Panc1 (cell line): ENCODE measurements at regions not wholly inside any gene's neighbourhood (a gene's known extent, or its start where the extent isn't known, plus 50 kb on each side); places are given as distances from the start of the nearest gene placed in this dataset.

Experiments used
- ATAC-seq: fragments of 200-7000 bp; cut with Tn5 transposase; 2 replicates; pipeline ENCODE4 v1.9.1; 2020; ENCODE audit warnings: mild to moderate bottlenecking, moderate library complexity
- BruUV-seq: library from RNA; stranded (reverse); fragments of 400-500 nt; replicated peaks from 2 replicates; lab custom pipeline; 2021; lab: Mats Ljungman, UMichigan
- CTCF ChIA-PET: fragments of 300-600 bp; sonication (Branson Sonifier 250); formaldehyde crosslinking; loops from one replicate; lab custom pipeline; 2022; ENCODE audit warnings: antibody characterized with exemption; lab: Charles Lee
- POLR2A ChIA-PET: fragments of 300-600 bp; sonication (Branson Sonifier 250); formaldehyde crosslinking; loops from one replicate; lab custom pipeline; 2022; ENCODE audit warnings: antibody characterized with exemption; lab: Charles Lee
- DNase-seq: peaks from one replicate; pipeline ENCODE4 v3.0.0-alpha.2; 2010; ENCODE audit warnings: low read depth, low spot score
- H3K27ac ChIP-seq: 2 replicates; pipeline ENCODE4 v1.5.1; 2011; ENCODE audit warnings: mild to moderate bottlenecking, low read length, inconsistent platforms
- H3K27me3 ChIP-seq: fragments of 200-500 bp; sonication (Bioruptor generic); 2 replicates; pipeline ENCODE4 v1.6.0; 2014; ENCODE audit warnings: low read length, inconsistent platforms; ENCODE audit not compliant: control insufficient read depth, insufficient read depth
- H3K36me3 ChIP-seq: fragments of 200-500 bp; sonication (Bioruptor generic); 2 replicates; pipeline ENCODE4 v1.5.1; 2014; ENCODE audit warnings: inconsistent platforms, mild to moderate bottlenecking, low read length, moderate library complexity; ENCODE audit not compliant: control insufficient read depth, insufficient read depth
- H3K4me1 ChIP-seq: 2 replicates; pipeline ENCODE4 v1.5.1; 2011; ENCODE audit warnings: inconsistent platforms, mild to moderate bottlenecking, low read length, moderate library complexity; ENCODE audit not compliant: control insufficient read depth, insufficient read depth
- H3K4me3 ChIP-seq, 2 experiments: 2 replicates each; pipeline ENCODE4 v1.5.1; 2011 to 2012; ENCODE audit warnings: low read depth in 2 of 2, low read length in 2 of 2, mild to moderate bottlenecking in 2 of 2, inconsistent platforms in 1 of 2, moderate library complexity in 1 of 2
- H3K9me3 ChIP-seq: fragments of 200-500 bp; sonication (Bioruptor generic); 2 replicates; pipeline ENCODE4 v1.5.1; 2014; ENCODE audit warnings: low read depth, mild to moderate bottlenecking, inconsistent platforms, low read length, moderate library complexity; ENCODE audit not compliant: control insufficient read depth, insufficient read depth
- CTCF ChIP-seq: fragments of 450-650 bp; IDR thresholded peaks from 2 replicates; pipeline ENCODE4 v1.5.1; 2017; ENCODE audit warnings: mild to moderate bottlenecking
- POLR2AphosphoS5 ChIP-seq: IDR thresholded peaks from 2 replicates; pipeline ENCODE4 v1.6.1; 2012; ENCODE audit warnings: mild to moderate bottlenecking, low read depth, low read length, moderate library complexity
- SIN3A ChIP-seq: IDR thresholded peaks from 2 replicates; pipeline ENCODE4 v1.6.1; 2012; ENCODE audit warnings: low read depth, mild to moderate bottlenecking, low read length, moderate library complexity, borderline replicate concordance; ENCODE audit not compliant: insufficient read depth
- TCF7L2 ChIP-seq: IDR thresholded peaks from 2 replicates; pipeline ENCODE4 v1.6.1; 2011; ENCODE audit warnings: mild to moderate bottlenecking, low read depth, low read length, inconsistent platforms
- in situ Hi-C: cut with HindIII; loops from 2 replicates; pipeline ENCODE4 v1.10.0; 2016; ENCODE audit warnings: low sequenced_read_pairs, low pct_unique_long_range_greater_than_20kb
- intact Hi-C: fragments of 100-400 bp; cut with micrococcal nuclease; formaldehyde crosslinking; loops from one replicate; pipeline ENCODE4 v1.10.0; 2022; ENCODE audit not compliant: unreplicated experiment
- TF ChIP-seq, protein P1 (sequence below), 2 experiments: IDR thresholded peaks; 2 replicates each; pipeline ENCODE4 v1.6.1; 2011 to 2012; ENCODE audit warnings: low read depth in 2 of 2, control low read depth in 1 of 2, low read length in 1 of 2, mild to moderate bottlenecking in 1 of 2, moderate library complexity in 1 of 2; ENCODE audit not compliant: insufficient read depth in 1 of 2

GRCh38 chr4:30653291-30653690, 66.9 kb upstream of the PCDH7 start:
- Histone ChIP-seq H3K4me3 (no peak overlapping the region), H3K4me1 (no peaks in the 10 kb centered on the region), H3K36me3 (no peaks in the 10 kb centered on the region), H3K27me3 (no peaks in the 10 kb centered on the region), H3K27ac (no peak overlapping the region), H3K9me3 (no peaks in the 10 kb centered on the region)
- CTCF ChIA-PET: interaction anchor here (0.6 kb wide), 1 partner anchor 120 kb away, joined by 3 read pairs; no protein-coding TSS in a partner anchor
- intact Hi-C loops (no loop called here), in situ Hi-C loops (no loop called here)
- no TSS peak for BruUV-seq
- POLR2A ChIA-PET: no interaction called here
- no peak for DNase-seq
- TF ChIP-seq, protein P1, sequence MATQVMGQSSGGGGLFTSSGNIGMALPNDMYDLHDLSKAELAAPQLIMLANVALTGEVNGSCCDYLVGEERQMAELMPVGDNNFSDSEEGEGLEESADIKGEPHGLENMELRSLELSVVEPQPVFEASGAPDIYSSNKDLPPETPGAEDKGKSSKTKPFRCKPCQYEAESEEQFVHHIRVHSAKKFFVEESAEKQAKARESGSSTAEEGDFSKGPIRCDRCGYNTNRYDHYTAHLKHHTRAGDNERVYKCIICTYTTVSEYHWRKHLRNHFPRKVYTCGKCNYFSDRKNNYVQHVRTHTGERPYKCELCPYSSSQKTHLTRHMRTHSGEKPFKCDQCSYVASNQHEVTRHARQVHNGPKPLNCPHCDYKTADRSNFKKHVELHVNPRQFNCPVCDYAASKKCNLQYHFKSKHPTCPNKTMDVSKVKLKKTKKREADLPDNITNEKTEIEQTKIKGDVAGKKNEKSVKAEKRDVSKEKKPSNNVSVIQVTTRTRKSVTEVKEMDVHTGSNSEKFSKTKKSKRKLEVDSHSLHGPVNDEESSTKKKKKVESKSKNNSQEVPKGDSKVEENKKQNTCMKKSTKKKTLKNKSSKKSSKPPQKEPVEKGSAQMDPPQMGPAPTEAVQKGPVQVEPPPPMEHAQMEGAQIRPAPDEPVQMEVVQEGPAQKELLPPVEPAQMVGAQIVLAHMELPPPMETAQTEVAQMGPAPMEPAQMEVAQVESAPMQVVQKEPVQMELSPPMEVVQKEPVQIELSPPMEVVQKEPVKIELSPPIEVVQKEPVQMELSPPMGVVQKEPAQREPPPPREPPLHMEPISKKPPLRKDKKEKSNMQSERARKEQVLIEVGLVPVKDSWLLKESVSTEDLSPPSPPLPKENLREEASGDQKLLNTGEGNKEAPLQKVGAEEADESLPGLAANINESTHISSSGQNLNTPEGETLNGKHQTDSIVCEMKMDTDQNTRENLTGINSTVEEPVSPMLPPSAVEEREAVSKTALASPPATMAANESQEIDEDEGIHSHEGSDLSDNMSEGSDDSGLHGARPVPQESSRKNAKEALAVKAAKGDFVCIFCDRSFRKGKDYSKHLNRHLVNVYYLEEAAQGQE (IDR thresholded peaks at IDR 0.05; ENCODE audit: insufficient read depth in 1 of 2, low read depth in 2 of 2, low read length in 1 of 2): no peak
- TF ChIP-seq TCF7L2 (no peak), POLR2AphosphoS5 (no peak), CTCF (no peak), SIN3A (no peak)
- no peak for ATAC-seq

- Histone ChIP-seq H3K27me3 (no peaks in the 10 kb centered on the region), H3K27ac (no peak overlapping the region), H3K9me3 (no peaks in the 10 kb centered on the region), H3K4me3 (no peak overlapping the region), H3K4me1 (no peaks in the 10 kb centered on the region), H3K36me3 (no peaks in the 10 kb centered on the region)
- in situ Hi-C loops (no loop called here), intact Hi-C loops (no loop called here)
- CTCF ChIA-PET: no interaction called here
- no TSS peak for BruUV-seq
- TF ChIP-seq TCF7L2 (no peak), CTCF (no peak), POLR2AphosphoS5 (no peak), SIN3A (no peak)
- TF ChIP-seq, protein P1 (IDR thresholded peaks at IDR 0.05; ENCODE audit: insufficient read depth in 1 of 2, low read depth in 2 of 2, low read length in 1 of 2): no peak
- DNase-seq: no peak
- no peak for ATAC-seq
- POLR2A ChIA-PET: no interaction called here
Measured at GRCh38 chr4:30656828-30657227, 63.3 kb upstream of the PCDH7 start.
